HG02571 (cell line): ENCODE measurements at regions not wholly inside any gene's neighbourhood (a gene's known extent, or its start where the extent isn't known, plus 50 kb on each side); places are given as distances from the start of the nearest gene placed in this dataset.

ENCODE experiments used
- ATAC-seq: cut with Tn5 transposase; IDR thresholded peaks from one replicate; pipeline ENCODE4 v1.9.1; 2021; ENCODE audit warnings: mild to moderate bottlenecking, moderate library complexity; ENCODE audit not compliant: unreplicated experiment

GRCh38 chr11:29373725-29374124 is 643.1 kb downstream of the KCNA4 start:
- no peak for ATAC-seq

GRCh38 chr11:29368126-29368525 is 648.7 kb downstream of the KCNA4 start:
- no peak for ATAC-seq

- no peak for ATAC-seq
These were observed 652.8 kb downstream of the KCNA4 start for GRCh38 chr11:29364006-29364405.

DNA sequence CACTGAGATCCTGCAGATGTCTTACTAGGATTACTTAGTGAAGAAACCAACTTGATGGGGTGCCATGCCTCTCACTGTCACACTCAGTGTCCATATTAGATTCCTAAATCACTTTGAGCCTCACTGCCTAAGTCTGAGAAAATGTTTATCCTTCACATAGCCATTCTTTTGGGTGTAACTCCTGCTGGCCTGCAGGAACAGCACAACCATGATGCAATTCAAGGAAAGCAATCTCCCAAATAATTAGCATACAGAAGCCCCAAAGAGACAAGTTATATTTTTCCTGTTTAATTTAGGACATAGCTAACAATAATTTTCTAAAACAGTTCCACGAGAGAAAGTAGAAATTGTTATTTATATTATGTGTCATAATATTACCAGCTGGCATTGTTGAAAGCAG is 655.5 kb downstream of the KCNA4 start:
- no peak for ATAC-seq

- no peak for ATAC-seq
These were observed 663.0 kb downstream of the KCNA4 start for GRCh38 chr11:29353833-29354232.

- no peak for ATAC-seq
These were observed 664.5 kb downstream of the KCNA4 start for GRCh38 chr11:29352273-29352795.

DNA sequence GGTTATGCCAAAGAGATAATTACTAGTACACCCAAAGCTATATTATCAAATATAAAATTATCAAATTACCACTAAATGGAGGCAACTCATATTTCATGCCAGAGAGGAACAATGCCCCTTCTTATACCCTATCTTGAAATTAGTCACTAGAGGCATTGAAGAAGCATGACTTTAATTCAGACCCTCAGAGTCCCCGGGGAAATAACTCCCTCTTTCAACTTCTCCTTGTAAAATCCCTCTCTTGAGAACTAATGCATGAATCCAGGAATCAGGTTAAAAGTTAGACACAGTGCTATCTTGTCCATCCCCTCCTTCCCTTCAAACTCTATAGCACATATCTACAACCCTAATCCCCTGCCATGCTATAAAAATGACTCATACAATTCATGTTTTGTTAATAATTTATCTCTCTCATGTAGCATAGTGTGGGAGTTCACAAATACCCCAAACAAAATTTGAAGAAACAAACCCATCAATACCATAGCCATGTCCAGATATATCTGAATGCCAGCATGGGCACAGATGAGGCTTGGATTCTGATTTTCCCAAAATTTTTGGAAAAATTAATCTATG is 665.4 kb downstream of the KCNA4 start:
- no peak for ATAC-seq

DNA sequence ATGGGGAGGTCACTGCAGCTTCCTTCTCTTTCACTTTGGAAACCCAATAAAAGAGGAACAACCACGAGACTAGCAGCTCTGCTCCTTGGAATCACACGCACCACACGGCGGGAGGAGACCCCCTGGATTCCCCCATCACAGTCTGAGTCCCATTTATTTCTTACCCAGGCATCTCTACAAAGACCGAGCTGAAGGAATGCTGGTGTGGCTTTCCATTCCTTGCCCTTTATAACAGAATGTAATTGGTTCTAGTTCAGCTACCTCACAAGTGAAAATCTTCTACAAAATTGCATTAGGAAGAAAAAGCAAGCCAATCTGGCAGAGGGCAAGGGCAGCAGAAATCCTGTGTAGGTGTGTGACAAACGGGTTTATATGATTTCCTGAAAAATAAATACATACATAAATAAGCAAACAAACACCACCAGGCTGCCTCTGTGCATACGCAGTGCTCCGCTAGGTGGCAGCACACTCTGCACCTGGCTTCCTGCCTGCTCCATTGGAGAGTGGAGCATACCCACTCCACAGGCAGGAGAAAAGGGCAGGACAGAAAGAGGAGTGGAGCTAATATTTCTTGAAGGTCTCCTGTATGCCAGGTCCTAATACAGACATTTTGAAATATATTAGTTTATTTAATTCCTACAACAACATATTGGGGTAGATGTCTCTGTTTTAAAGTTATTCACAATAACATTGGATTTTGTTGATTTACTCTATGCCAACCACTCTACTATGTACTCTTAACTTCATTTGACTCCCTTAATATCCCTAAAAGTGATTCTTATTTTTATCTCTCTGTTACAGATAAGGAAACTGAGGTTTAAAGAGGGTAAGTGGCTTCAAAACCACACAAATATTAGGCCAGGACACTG is 673.1 kb downstream of the KCNA4 start:
- peak; percentile 95 for ATAC-seq

- no peak for ATAC-seq
These were observed 679.9 kb downstream of the KCNA4 start for GRCh38 chr11:29336727-29337575.

DNA sequence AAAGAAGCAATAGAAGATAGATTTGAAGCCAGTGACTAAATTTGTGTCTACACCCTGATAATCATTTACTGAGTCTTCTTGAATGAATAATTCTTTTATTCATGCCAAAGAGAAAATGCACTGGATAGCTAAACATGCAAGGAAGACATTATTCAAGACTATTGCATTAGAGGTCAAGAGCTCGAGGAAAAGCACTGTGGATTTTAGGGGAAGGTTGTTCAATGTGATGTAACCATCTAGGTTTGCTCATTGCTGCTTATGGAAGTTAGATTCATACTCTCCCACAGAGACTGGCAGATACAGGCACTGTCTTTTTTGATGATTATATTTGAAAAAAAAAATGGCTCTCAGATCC is 682.1 kb downstream of the KCNA4 start:
- ATAC-seq = no peak

GRCh38 chr11:29333993-29334775 is 682.6 kb downstream of the KCNA4 start:
- peak; percentile 85 for ATAC-seq

DNA sequence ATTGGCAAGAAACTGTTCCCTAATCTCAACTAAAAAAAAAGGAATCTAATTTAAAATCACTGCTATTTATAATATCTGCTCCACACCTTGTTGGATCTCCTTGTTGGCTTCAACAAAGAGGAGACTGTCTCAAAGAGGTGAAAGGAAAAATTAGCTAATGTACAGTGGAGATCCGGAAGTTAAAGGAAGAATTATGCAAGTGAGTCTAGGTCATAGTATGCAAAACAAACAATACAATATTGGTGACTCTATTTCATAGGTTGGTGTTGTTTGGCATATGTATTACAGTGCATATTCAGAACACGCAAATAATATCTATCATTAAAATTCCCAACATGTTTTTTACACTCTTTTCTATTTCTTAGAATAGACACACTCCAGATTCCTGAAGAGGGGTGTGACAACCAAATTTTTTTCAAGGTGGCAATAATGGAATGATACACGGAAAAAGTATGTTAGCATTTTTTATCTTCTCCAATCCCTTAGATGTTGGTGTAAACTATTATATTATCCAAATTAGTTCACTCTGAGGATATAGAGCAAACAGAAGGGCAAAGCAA is 685.3 kb downstream of the KCNA4 start:
- no peak for ATAC-seq

DNA sequence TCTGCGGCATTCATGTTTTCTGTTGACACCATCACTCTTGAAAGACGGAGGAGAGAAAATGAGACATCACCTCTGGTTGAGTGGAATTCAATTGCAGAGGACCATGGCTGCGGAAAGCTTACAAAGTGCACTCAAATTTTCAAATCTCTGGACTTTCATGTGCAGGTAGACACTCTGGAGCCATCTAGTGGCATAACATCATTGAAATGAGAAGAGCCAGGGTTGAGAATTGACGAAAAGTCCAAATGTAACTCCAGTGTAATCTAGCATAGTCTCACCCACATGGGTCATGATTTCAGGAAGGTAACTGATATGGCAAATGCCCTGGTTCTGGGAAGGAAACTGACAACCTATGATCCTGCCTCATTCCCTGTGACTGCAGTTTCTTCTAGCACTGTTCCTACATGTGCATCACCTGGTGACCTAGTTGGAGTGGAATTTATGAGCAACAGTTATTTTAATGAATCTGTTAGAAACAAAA is 687.8 kb downstream of the KCNA4 start:
- ATAC-seq = no peak

DNA sequence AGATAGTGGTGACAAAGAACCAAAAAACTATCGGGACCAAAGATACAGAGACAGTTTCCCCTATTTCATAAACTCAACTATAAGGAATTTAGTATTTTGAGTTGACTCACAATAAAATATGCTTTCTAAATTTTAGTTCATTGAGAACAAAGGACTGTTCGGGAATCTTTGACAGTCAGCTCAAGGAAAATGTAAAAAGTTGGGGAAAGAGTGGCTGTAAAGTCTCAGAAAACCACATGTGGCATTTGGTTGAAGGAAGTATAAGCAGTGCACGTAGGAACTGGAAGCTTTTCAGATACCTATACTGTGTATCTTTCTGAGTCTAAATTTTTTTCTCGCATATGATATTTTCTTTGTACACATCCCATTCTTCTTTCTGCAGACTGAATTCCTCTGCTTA is 688.9 kb downstream of the KCNA4 start:
- no peak for ATAC-seq

DNA sequence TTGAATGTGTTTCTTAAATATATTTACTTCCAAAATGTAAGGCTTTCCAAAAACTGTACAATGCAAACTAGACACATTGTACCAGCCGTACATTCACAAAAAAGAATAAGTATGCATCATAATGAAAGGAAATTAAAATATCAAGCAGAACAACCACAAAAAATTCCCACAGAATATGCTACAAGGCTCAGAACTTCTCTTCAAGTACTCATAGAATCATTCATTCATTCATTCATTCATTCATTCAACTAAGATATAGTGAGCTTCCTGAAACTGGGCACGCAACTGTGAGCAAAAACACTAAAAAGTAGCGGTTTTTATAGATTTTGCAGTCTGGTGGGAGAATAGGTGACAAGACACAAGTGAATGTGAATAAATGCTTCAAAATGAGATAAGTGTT is 690.1 kb downstream of the KCNA4 start:
- no peak for ATAC-seq

DNA sequence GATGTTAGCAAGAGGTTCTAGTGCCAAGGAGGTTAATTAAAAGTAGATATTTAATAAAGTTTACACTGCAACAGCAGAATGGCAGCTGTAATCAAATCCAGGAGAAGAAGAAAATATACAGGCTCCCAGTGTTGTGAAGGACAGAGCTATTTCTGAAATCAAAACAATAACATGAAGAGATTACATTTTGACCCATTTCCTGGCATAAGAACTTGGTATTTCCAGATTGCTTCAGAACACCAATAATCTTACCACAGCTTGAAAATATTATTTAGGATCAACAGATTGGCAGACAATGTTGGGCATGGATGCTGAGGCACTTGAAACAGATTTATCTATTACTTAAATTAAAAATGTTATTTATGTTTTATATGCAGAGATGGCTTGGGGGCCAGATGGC is 692.5 kb downstream of the KCNA4 start:
- ATAC-seq = no peak

DNA sequence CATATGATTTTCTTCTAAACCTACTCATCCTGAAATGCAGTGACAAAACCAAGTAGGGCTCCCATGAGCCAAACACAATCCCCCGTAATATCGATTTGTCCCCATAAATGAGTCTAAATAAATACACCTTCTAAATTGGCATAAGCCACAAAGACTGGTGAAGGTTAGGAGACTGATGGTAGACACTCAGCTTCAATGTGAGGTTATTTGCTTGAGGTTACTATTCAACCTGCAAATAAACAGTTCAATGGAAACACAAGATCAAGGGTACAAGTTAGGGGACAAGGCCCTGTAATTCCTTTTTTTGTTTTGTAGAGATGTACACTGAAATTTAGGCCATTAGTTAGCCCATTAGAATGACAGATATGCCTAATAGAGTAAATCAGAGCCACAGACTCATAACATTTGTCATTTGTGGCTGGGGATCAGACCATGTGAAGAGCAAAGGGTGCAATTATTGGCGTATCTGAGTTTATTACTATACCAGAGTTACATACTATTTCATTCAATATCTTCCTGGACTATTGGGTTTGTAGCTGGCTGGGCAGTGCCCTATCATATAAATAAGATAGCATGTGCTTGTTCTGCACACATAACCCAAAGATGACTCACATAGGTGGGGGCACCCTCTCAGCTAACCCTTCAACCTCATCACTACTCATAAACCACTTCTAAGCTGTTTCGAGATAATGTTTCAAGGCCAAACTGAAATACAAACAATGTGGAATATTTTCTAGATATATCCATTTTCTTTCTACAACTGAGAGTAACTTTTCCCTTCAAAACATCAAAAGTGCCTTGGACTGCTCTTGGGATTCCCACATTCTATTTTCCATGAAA is 695.3 kb downstream of the KCNA4 start:
- no peak for ATAC-seq

DNA sequence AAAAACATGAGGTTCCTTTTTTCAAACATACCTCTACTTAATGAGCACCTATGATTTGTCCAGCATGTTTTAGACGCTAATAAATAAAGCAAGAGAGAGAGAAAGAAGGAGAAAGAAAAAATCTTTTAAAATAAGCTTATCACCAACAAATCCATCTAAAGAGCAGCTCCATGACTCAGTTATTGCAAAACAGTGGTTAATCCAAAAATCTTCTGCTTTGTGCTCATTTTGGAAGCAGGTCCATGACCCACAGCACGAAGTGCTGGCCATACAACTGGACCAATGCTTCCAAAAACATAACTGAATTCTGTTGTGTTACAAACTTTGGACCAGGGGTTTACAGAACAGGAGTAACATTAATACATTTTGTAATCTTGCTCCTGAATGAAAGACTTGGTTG is 696.6 kb downstream of the KCNA4 start:
- no peak for ATAC-seq

DNA sequence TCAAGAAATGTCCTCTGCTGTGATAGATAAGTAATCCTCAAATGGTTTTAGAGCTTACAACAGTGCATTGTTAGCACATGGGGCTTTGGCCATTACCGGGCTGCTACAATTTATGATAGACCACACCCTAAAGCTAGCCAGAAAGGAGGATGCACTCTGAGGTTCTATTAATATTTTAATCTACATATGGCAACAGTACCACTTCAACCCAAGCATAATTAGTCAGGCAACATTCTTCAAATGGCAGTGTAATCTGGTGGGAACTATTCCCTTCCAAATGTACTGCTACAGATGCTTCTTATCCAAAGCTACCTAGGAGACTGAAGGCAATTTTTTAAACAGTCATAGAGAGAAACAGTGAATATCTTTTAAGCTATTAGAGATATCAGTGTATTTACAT is 697.6 kb downstream of the KCNA4 start:
- ATAC-seq = no peak
